ENCODE measurements at regions not wholly inside any gene's neighbourhood (a gene's known extent, or its start where the extent isn't known, plus 50 kb on each side); places are given as distances from the start of the nearest gene placed in this dataset.

GRCh38 chr5:174358276-174358675, 312.8 kb downstream of the NSG2 start:
- no peak for TF ChIP-seq POLR2A (IDR thresholded peaks at IDR 0.05; ENCODE audit: low read depth, low read length)
- TF ChIP-seq POLR2AphosphoS5 (IDR thresholded peaks at IDR 0.05; ENCODE audit: low read depth, low read length) = no peak

Measured in GM12892 (cell line).